Skeletal muscle tissue (tissue), 3 donors: ENCODE measurements at regions not wholly inside any gene's neighbourhood (a gene's known extent, or its start where the extent isn't known, plus 50 kb on each side); places are given as distances from the start of the nearest gene placed in this dataset.

Source experiments
- H3K27ac ChIP-seq: one replicate; pipeline ENCODE4 v1.7.0; 2013; ENCODE audit warnings: mild to moderate bottlenecking, low read depth, low read length, inconsistent platforms
- H3K27me3 ChIP-seq, 3 donors: one replicate each; pipeline ENCODE4 v1.7.0; 2013; ENCODE audit warnings: low read length in 3 of 3; ENCODE audit not compliant: control insufficient read depth in 3 of 3, insufficient read depth in 3 of 3
- H3K36me3 ChIP-seq, 3 donors: one replicate each; pipeline ENCODE4 v1.7.0; 2013; ENCODE audit warnings: low read length in 3 of 3; ENCODE audit not compliant: control insufficient read depth in 3 of 3, insufficient read depth in 3 of 3
- H3K4me1 ChIP-seq, 3 donors: one replicate each; pipeline ENCODE4 v1.7.0; 2013; ENCODE audit warnings: low read length in 3 of 3, mild to moderate bottlenecking in 3 of 3; ENCODE audit not compliant: control insufficient read depth in 3 of 3, insufficient read depth in 3 of 3
- H3K4me3 ChIP-seq, 3 donors: one replicate each; pipeline ENCODE4 v1.7.0; 2013; ENCODE audit warnings: low read length in 3 of 3
- H3K9ac ChIP-seq, 3 donors: one replicate each; pipeline ENCODE4 v1.7.0; 2013; ENCODE audit warnings: low read length in 3 of 3, mild to moderate bottlenecking in 3 of 3, moderate library complexity in 2 of 3, low read depth in 1 of 3
- H3K9me3 ChIP-seq, 3 donors: one replicate each; pipeline ENCODE4 v1.7.0; 2013; ENCODE audit warnings: low read length in 3 of 3; ENCODE audit not compliant: control insufficient read depth in 3 of 3
- donor health status: Osteomylitis.

DNA sequence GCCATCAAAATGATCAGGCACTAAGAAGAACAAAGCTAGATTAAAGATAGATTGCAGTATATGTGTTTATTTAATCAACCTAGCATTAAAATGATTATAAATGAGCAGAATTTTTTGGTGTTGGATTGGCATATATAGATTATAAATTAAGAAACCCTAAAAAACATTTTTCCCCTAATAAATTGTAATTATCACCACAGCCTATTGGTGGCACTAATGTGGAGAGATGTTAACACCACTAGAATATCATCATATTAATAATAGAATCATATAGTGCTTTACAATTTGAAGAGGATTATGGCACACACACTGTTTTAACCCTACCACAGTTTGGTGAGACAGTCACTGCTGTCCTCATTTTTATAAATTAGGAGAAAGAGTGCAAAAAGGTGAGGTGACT, 112.4 kb upstream of the RND3 start:
- H3K36me3 ChIP-seq = no peaks in the 10 kb centered on the region
- no peak overlapping the region for H3K9ac ChIP-seq
- peaks cover 0 to 1% (median 0%) of the 10 kb centered on the region in 3 donors for H3K9me3 ChIP-seq
- no peaks in the 10 kb centered on the region for H3K27me3 ChIP-seq
- H3K27ac ChIP-seq = no peak overlapping the region
- no peak overlapping the region for H3K4me3 ChIP-seq
- H3K4me1 ChIP-seq = no peaks in the 10 kb centered on the region

DNA sequence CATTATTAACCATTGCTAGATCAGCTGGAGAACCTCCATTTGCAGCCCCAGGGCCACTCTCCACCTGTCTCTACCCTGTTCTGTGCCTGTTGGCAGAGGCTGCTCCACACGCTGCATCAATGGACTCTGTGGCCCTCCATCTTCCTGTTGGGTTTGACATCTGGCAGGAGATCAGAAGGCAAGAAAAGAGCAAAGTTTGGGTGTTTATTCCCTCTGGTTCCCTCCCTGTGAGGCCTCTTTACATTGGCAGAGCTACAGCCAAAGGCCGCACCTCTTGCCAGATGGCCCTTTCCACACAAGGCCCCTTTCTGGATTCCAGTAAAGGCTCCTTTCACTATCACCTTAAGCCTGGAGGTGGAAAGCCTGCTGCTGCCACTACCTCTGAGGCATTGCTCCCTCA, 110.9 kb upstream of the RND3 start:
- Histone ChIP-seq H3K9me3 (peaks cover 0 to 1% (median 0%) of the 10 kb centered on the region in 3 donors), H3K36me3 (no peaks in the 10 kb centered on the region), H3K9ac (no peak overlapping the region), H3K27ac (no peak overlapping the region), H3K4me1 (no peaks in the 10 kb centered on the region), H3K4me3 (no peak overlapping the region), H3K27me3 (no peaks in the 10 kb centered on the region)

DNA sequence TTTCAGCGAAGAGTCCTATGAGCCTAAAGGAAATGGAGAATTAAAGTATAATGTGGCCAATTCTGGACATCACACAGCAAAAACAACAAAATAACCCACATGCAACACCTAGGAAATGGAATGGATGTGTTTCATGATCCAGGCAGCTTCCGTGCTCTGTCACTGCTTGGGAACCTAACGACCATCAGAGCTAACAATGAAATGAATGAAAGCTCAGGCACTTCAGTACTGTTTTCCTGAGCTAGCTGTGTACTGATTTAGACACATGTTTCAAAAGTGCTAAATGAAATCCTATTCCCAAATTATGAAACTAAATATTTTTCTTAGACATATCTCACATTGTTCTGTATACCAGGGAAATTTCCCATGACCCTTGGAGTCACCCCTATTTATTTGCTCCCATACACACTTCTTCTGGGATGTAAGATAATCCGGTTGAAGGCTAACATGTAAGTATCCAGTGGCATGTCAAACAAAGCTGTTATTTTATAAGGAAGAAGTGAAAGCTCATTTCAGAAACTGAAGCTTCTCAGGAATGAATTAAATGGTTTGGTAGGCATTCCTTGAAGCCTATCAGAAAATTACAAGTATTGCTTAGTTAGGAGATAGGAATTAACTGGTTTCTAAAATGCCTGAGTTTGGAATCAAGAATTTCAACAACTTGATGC, 108.5 kb upstream of the RND3 start:
- no peaks in the 10 kb centered on the region for H3K27me3 ChIP-seq
- H3K27ac ChIP-seq = no peak overlapping the region
- no peak overlapping the region for H3K9ac ChIP-seq
- no peaks in the 10 kb centered on the region for H3K36me3 ChIP-seq
- H3K4me1 ChIP-seq = no peaks in the 10 kb centered on the region
- no peak overlapping the region for H3K4me3 ChIP-seq
- H3K9me3 ChIP-seq = no peaks in the 10 kb centered on the region

DNA sequence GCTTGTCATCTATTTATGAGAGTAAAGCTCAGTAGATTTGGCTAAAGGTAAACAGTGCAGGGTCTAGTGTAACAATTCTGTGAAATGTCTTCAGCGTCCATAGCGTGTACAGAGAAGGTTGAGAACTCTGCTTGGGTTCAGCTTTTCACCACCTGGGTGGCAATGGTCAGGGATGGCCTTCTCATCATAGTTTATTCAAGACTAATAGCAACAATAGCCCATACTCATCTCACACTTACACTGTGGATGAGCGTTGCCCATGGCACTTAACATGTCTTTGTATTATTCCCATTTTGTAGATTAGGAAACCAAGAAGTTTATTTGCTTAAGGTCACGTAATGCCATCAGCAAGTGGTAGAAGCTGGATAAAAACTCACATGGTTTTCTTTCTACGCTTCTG, 106.8 kb upstream of the RND3 start:
- no peak overlapping the region for H3K27ac ChIP-seq
- no peaks in the 10 kb centered on the region for H3K4me1 ChIP-seq
- no peaks in the 10 kb centered on the region for H3K27me3 ChIP-seq
- no peaks in the 10 kb centered on the region for H3K9me3 ChIP-seq
- no peak overlapping the region for H3K9ac ChIP-seq
- H3K36me3 ChIP-seq = no peaks in the 10 kb centered on the region
- no peak overlapping the region for H3K4me3 ChIP-seq

DNA sequence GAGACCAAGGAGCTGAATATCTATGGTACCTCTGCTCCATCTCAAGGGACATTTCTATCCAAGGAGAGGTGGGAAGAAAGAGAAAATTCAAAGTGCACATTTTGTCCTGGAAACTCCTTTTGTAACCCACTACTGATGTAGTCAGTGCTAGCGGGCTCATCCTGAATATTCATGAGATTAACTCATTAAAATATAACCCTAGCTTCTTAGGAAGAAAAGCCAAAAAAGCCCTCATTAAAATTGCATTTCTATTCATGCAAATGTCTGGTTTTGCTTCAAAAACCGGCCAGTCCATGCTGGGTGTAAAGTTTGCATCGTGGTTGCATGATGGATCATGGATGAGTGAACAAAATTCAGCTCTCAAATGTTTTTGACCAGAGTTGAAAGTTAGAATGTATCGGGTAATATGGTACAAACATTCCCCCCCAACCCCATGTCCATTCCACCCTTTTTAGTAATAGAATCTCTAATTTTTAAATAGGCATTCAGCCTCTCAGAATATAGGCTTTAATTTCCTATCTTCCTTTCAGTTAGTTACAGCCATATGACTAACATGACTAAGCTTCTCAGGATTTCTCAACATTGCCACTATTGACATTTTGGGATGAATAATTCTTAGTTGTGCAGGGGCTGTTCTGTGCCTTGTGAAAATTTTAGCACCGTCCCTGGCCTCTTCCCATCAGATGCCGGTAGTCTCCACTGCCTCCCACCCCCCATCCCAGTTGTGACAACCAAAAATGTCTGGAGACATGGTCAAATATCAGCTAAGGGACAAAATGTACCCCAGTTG, 104.2 kb upstream of the RND3 start:
- Histone ChIP-seq H3K9me3 (no peaks in the 10 kb centered on the region), H3K27me3 (no peaks in the 10 kb centered on the region), H3K4me3 (no peak overlapping the region), H3K36me3 (no peaks in the 10 kb centered on the region), H3K4me1 (no peaks in the 10 kb centered on the region), H3K9ac (no peak overlapping the region), H3K27ac (no peak overlapping the region)

DNA sequence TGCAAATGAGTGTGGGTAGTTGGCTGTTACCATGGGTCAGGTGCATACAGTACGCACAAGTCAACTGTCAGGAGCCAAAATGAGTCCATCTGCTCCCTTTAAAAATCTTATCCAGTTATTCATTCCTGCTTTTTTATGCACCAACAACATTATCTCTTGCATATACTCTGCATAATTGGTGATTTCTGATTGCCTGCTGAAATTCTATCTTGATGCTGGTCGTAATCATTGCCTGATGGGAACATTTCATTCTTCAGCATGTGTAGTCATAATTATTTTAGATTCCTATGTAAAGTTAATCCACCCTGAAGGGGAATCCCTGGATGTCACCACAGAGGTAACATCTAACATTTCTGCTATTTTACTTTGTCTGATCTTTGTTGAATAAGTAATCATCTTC, 102.2 kb upstream of the RND3 start:
- Histone ChIP-seq H3K4me1 (no peaks in the 10 kb centered on the region), H3K27me3 (no peaks in the 10 kb centered on the region), H3K9ac (no peak overlapping the region), H3K27ac (no peak overlapping the region), H3K36me3 (no peaks in the 10 kb centered on the region), H3K4me3 (no peak overlapping the region), H3K9me3 (no peaks in the 10 kb centered on the region)

DNA sequence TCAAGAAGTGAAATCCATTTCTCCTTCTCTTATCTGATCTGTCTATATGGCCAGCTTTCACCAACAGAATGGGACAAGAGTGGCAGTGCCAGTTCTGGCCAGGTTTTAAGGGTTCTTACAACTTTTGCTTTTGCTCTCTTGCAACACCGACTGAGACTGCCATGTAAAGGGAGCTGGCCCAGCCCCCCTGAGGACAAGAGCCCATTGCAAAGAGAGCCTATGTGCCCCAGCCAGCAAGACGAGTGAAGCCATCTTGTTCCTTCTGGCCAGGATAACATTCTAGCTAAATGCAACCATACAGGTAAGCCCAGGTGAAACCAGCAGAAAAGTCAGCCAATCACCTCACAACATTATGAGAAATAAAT, 101.0 kb upstream of the RND3 start:
- no peaks in the 10 kb centered on the region for H3K36me3 ChIP-seq
- no peak overlapping the region for H3K4me3 ChIP-seq
- no peak overlapping the region for H3K9ac ChIP-seq
- H3K27me3 ChIP-seq = no peaks in the 10 kb centered on the region
- no peak overlapping the region for H3K27ac ChIP-seq
- H3K9me3 ChIP-seq = no peaks in the 10 kb centered on the region
- H3K4me1 ChIP-seq = no peaks in the 10 kb centered on the region

DNA sequence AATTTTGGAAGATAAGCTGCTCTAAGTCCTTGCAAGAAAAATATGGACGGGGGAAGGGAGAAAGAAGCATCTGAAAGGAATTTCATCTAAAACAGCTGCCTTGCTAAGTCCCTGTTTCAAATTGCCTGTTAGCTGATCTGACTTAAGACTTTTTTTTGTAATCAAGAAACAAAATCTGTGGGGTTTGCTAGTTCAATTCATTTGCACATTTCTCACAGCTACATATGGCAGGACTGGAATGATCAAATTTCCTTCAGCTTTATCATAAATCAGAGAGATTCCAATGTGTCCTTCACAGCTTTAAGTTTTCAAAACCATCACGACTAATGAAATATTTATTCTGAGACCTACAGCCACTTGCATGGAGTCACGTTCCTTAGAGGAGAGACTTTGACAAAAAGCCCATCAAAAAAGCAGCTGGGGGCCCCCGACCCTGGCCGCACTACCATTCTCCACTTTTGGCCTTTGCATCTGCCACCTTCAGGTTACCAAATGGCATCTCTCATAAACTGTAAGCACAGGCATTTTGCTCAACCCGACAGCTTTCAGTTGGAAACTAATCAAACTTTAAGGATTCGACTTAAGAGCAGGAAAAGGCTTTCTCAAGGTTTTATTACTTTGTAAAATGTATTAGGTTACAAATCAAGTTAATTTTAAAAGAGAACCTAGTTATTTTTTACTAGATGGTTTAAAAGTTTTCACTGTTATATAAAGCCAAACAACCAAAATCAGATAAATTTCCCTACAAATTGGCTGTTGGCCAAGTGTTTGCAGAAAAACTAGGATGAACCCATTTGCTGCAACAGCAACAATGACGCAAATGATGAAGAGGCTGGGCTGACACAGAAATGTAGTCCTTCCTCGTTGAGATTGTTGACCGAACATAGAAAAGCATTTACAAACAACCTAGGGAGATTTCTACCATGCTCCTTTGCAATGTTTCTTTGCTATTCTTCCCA, 100.4 kb upstream of the RND3 start:
- H3K4me1 ChIP-seq = no peaks in the 10 kb centered on the region
- H3K36me3 ChIP-seq = no peaks in the 10 kb centered on the region
- H3K27me3 ChIP-seq = no peaks in the 10 kb centered on the region
- H3K4me3 ChIP-seq = no peak overlapping the region
- H3K9me3 ChIP-seq = no peaks in the 10 kb centered on the region
- H3K9ac ChIP-seq = no peak overlapping the region
- no peak overlapping the region for H3K27ac ChIP-seq

DNA sequence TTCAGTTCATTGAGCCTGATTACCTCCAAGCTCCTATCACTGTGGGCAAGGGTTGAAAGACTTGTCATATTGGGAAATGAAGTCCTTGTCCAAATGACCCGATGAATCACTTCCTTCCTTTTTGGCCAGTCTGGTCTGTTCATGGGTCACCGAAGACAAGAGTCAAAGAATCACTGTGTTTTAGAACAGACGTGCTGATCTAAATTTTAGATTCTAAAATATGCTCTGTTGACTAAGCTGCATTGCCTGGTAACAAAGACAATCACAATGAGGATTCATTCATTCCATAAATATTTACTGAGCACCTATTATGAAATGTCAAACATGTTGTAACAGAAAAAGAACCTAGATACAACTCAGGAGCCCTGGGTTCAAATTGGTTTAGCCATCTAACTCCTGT, 99.4 kb upstream of the RND3 start:
- H3K27me3 ChIP-seq = no peaks in the 10 kb centered on the region
- H3K9me3 ChIP-seq = no peaks in the 10 kb centered on the region
- no peak overlapping the region for H3K9ac ChIP-seq
- H3K4me3 ChIP-seq = no peak overlapping the region
- H3K27ac ChIP-seq = no peak overlapping the region
- H3K4me1 ChIP-seq = no peaks in the 10 kb centered on the region
- no peaks in the 10 kb centered on the region for H3K36me3 ChIP-seq
